Umbilical cord (tissue), 1 donor: ENCODE measurements at regions not wholly inside any gene's neighbourhood (a gene's known extent, or its start where the extent isn't known, plus 50 kb on each side); places are given as distances from the start of the nearest gene placed in this dataset.
"Not testable (repeated sequence)": the region's sequence is repeated elsewhere in the genome, so short reads cannot be mapped to it uniquely, and the experiment has no call there.

ENCODE experiments used
- DNase-seq: peaks from one replicate; pipeline ENCODE4 v3.0.0-alpha.2; 2015; ENCODE audit warnings: low spot score

DNA sequence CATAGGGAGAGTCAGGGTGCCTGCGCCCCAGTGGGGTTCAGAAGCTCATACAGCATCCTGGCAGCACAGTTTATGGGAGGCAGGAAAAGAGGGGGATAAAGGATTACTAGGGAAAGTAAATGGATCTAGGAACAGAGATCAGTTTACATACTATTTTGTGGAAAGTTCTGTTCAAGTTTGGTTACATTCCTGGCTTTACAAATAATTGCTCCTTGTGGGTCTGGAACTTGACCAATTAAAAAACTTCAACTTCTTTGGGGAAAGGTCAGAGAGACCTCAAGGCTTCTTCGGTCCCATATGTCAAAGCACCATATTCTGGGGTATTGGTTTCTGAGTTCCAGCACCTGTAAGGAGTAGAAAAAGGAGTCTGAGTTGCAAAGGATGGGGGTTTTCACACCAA, 64.1 kb downstream of the ZDHHC19 start:
- no peak for DNase-seq

DNA sequence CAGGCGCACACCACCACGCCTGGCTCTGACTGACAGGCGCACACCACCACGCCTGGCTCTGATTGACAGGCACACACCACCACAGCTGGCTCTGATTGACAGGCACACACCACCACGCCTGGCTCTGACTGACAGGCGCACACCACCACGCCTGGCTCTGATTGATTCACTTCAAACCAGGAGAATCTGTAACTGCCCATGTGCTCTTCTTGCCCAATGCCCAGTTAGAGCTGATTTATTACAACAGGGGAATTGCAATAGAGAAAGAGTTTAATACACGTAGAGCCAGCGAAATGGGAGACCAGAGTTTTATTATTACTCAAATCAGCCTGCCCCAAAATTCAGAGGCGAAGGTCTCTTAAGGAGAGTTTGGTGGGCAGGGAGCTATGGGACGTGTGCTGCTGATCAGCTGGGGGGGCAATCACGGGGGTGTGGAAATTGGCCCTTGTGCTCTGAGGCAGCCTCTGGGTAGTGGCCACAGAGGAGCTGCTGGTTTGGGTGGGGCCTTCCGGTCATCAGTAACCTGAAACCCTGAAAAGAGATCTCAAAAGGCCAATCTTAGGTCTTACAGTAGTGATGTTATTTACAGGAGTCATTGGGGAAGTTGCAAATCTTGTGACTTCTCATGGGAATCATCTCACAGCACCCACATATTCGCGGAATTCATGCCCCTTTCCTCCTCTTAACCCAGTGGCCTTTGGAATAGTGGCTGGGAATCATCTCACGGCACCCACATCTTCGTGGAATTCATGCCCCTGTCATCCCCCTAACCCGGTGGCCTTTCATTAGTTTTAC, 63.8 kb upstream of the TFRC start:
- DNase-seq = no peak

DNA sequence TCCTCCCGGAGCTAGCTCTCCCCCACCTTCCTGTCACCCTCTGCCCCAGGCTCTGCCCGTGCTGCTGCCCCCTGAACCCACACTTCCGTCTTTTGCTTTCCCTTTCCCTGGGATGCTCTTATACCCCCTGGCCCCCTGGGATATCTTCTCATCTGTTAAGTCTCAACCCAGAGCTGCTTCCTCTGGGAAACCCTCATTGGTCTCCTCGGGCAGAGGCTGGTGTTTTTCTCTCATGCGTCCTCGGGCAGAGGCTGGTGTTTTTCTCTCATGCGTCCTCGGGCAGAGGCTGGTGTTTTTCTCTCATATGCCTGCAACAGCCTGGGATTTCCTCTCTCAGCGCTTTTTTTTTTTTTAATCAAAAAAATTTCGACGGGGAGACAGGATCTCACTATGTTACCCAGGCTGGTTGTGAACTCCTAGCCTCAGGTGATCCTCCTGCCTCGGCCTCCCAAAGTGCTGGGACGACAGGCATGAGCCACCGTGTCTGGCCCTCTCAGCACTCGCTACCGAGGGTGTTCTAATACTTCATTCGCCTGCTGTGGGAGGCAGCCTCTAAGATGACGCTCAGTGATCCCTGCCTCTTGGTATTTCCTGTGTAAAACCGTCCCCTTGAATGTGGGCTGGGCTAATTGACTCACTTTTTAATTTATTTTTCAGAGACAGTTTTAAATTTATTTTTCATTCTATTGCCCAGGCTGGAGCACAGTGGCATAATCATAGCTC, 62.7 kb upstream of the TFRC start:
- DNase-seq = no peak

DNA sequence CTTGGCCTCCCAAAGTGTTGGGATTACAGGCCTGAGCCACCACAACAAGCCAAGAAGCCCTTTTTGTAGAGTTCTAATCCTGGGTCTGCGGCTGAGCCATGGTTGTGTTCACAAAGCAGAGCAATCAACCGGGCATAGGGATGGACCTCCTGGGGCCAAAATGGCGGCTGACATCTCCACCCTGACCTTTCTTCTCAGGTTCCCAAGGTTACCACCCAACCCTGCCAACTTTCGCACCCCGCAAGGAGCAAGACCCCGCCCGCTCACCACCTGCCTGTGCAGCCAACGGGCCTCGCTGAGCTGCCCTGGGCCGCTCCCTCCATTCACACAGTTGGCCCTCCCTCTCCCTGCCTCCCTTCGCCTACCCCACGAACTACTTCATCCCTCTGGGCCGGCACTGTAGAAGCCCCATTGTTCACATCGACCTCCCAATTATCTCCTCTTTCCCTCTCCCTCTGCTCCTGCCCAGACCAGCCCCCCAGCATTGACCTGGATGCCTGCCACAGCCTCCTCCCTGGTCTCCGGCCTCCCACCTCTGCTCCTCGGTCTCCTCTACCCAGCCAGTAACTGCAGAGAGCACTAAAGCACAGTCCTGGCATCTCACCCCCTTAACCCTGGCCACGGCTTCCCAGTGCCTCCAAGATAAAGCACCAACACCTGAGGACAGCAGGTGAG, 62.0 kb upstream of the TFRC start:
- no peak for DNase-seq

- DNase-seq = no peak
These were observed 60.5 kb upstream of the TFRC start for GRCh38 chr3:196142202-196142956.

GRCh38 chr3:196141866-196142201, 59.9 kb upstream of the TFRC start:
- DNase-seq = no peak

GRCh38 chr3:196141052-196141865, 59.4 kb upstream of the TFRC start:
- no peak for DNase-seq

DNA sequence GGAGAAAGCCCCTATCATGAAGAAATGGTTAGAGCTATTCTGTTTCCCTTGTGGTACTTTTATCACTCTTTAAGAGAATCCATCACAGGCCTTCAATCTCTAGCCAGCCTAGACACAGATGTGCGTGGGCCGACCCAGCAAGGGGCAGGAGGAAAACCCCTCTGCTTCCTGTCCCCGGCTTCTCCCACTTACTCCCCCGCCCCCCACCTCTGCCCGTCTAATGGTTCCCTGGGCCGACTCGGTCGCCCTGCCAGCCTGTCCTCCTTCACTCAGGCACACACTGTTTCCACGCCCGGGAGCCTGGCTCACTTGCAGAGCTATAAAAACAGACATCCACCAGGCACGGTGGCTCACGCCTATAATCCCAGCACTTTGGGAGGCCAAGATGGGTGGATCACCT, 58.3 kb upstream of the TFRC start:
- DNase-seq = no peak

GRCh38 chr3:196139281-196139680, 57.4 kb upstream of the TFRC start:
- no peak for DNase-seq

GRCh38 chr3:196138482-196139254, 56.8 kb upstream of the TFRC start:
- DNase-seq = peak; percentile 80

DNA sequence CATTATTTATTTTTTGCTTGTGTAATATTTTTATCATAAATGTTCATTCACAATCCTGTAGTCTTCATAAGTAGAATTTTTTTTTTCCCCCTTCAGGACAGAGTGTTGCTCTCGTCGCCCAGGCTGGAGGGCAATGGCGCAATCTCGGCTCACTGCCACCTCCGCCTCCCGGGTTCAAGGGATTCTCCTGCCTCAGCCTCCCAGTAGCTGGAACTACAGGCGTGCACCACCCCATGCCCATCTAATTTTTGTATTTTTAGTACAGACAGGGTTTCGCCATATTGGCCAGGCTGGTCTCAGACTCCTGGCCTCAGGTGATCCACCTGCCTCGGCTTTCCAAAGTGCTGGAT, 54.7 kb upstream of the TFRC start:
- DNase-seq = not testable (repeated sequence)

- DNase-seq = peak; percentile 48
These were observed 54.1 kb upstream of the TFRC start for GRCh38 chr3:196135693-196136639.

DNA sequence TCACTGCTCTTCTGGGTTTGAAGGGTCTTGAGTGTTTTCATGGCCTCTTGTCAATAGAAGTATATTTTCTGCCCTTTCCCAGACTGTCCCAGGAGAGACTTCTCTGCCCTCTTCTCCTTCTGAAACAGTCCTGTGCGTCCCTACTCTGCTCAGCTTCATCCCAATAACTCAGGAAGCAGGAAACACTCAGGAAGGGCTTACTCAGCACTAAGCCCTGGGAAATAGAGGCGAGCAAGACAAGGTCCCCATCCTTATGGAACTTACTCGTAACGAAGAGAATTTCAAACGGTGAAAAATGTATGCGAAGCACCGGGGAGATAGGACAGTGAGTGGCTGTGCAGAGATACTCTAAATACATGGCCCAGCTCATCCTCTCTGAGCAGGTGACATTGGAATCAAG, 52.8 kb upstream of the TFRC start:
- DNase-seq = no peak

GRCh38 chr3:196133869-196134268, 52.0 kb upstream of the TFRC start:
- not testable (repeated sequence) for DNase-seq

DNA sequence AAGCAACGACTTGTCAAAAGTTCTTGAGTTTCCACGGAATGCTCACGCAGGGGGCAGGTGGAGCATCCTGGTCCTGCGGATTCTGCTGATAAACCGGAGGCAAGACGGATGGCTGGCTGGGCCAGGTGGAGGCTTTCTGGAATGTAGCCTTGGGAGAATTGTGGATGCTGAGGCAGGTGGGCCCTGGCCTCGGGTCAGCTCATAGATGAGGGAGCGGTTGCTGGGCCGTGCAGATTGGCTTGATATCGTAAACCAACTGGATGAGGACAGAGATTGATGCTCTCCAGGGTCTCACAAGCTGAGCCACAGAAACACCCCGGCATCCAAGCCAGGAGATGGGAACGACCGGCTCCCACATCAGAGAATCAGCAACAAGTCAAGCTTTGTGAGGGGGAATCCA, 50.0 kb upstream of the TFRC start:
- DNase-seq = no peak
